Loucy (cell line): ENCODE measurements at regions not wholly inside any gene's neighbourhood (a gene's known extent, or its start where the extent isn't known, plus 50 kb on each side); places are given as distances from the start of the nearest gene placed in this dataset.

Source experiments
- H2AFZ ChIP-seq: fragments of 200-600 bp; sonication (generic); 2 replicates; pipeline ENCODE4 v1.6.0; 2016; ENCODE audit warnings: antibody characterized with exemption, mild to moderate bottlenecking, low read length, moderate library complexity
- H3F3A ChIP-seq: fragments of 200-600 bp; 2 replicates; pipeline ENCODE4 v1.6.0; 2016; ENCODE audit warnings: antibody characterized with exemption, low read depth, mild to moderate bottlenecking
- H3K27me3 ChIP-seq: fragments of 200-600 bp; sonication (generic); 2 replicates; pipeline ENCODE4 v1.6.1; 2014; ENCODE audit warnings: low read length, mild to moderate bottlenecking; ENCODE audit not compliant: insufficient read depth, poor library complexity, severe bottlenecking
- H3K36me3 ChIP-seq: fragments of 200-600 bp; sonication (generic); 2 replicates; pipeline ENCODE4 v1.6.1; 2016; ENCODE audit warnings: low read length; ENCODE audit not compliant: insufficient read depth
- H3K4me1 ChIP-seq: fragments of 200-600 bp; sonication (generic); 2 replicates; pipeline ENCODE4 v1.5.1; 2014; ENCODE audit warnings: low read length, mild to moderate bottlenecking; ENCODE audit not compliant: insufficient read depth, poor library complexity, severe bottlenecking
- H3K4me2 ChIP-seq: fragments of 200-600 bp; sonication (generic); 2 replicates; pipeline ENCODE4 v1.6.0; 2014; ENCODE audit warnings: antibody characterized with exemption, low read length, low read depth, mild to moderate bottlenecking; ENCODE audit not compliant: poor library complexity, severe bottlenecking
- H3K4me3 ChIP-seq: fragments of 200-600 bp; sonication (generic); 2 replicates; pipeline ENCODE4 v1.5.1; 2014; ENCODE audit warnings: low read length, mild to moderate bottlenecking, mixed read lengths; ENCODE audit not compliant: poor library complexity, severe bottlenecking
- H3K79me2 ChIP-seq: fragments of 200-600 bp; sonication (generic); 2 replicates; pipeline ENCODE4 v1.6.1; 2014; ENCODE audit warnings: low read length; ENCODE audit not compliant: insufficient read depth
- H3K9ac ChIP-seq: fragments of 200-600 bp; sonication (generic); 2 replicates; pipeline ENCODE4 v1.6.0; 2014; ENCODE audit warnings: mild to moderate bottlenecking, low read depth, low read length, moderate library complexity; ENCODE audit not compliant: poor library complexity, severe bottlenecking
- H3K9me2 ChIP-seq: fragments of 200-600 bp; sonication (generic); replicated peaks from 2 replicates; pipeline ENCODE4 v1.6.1; 2016; ENCODE audit warnings: low read depth, low read length, mixed read lengths
- H3K9me3 ChIP-seq: fragments of 200-600 bp; sonication (generic); 2 replicates; pipeline ENCODE4 v1.6.1; 2014; ENCODE audit warnings: mild to moderate bottlenecking, antibody characterized with exemption, low read length, low read depth; ENCODE audit not compliant: insufficient read depth
- H4K20me1 ChIP-seq: fragments of 200-600 bp; sonication (generic); 2 replicates; pipeline ENCODE4 v1.6.0; 2014; ENCODE audit warnings: antibody characterized with exemption, low read length, mild to moderate bottlenecking; ENCODE audit not compliant: insufficient read depth, poor library complexity, severe bottlenecking
- CTCF ChIP-seq: fragments of 200-600 bp; sonication (generic); conservative IDR thresholded peaks from 2 replicates; pipeline ENCODE4 v1.5.1; 2014; ENCODE audit warnings: mild to moderate bottlenecking, antibody characterized with exemption, low read length
- EZH2phosphoT487 ChIP-seq: fragments of 200-600 bp; IDR thresholded peaks from 2 replicates; pipeline ENCODE4 v1.6.1; 2018; ENCODE audit warnings: antibody characterized with exemption, mild to moderate bottlenecking, moderate library complexity, borderline replicate concordance

GRCh38 chr18:71673954-71674353 lies 870.2 kb downstream of the CBLN2 start:
- Histone ChIP-seq H3K4me2 (no peak overlapping the region), H3F3A (no peaks in the 10 kb centered on the region), H3K9ac (no peak overlapping the region), H3K9me2 (no peaks in the 10 kb centered on the region), H3K36me3 (no peaks in the 10 kb centered on the region), H3K4me1 (no peaks in the 10 kb centered on the region), H3K79me2 (no peaks in the 10 kb centered on the region), H3K9me3 (no peaks in the 10 kb centered on the region), H3K27me3 (no peaks in the 10 kb centered on the region), H3K4me3 (no peak overlapping the region), H2AFZ (no peak overlapping the region), H4K20me1 (no peaks in the 10 kb centered on the region)
- TF ChIP-seq EZH2phosphoT487, result no peak

GRCh38 chr18:71673498-71673897 lies 870.6 kb downstream of the CBLN2 start:
- no peaks in the 10 kb centered on the region for H3K27me3 ChIP-seq

GRCh38 chr18:71666481-71666880 lies 877.7 kb downstream of the CBLN2 start:
- Histone ChIP-seq H3K4me1 (no peaks in the 10 kb centered on the region), H3K4me3 (no peak overlapping the region), H3K9me3 (peaks cover 2% of the 10 kb centered on the region; the same call in 1 of the 2 replicates), H3K27me3 (no peaks in the 10 kb centered on the region), H3K9me2 (no peaks in the 10 kb centered on the region), H2AFZ (no peak overlapping the region), H3K9ac (no peak overlapping the region), H3K4me2 (no peak overlapping the region), H4K20me1 (no peaks in the 10 kb centered on the region), H3K36me3 (no peaks in the 10 kb centered on the region), H3F3A (no peaks in the 10 kb centered on the region), H3K79me2 (no peaks in the 10 kb centered on the region)
- no peak for TF ChIP-seq EZH2phosphoT487

More at GRCh38 chr18:71673498-71673897, 870.6 kb downstream of the CBLN2 start:
- Histone ChIP-seq H3K4me3 (no peak overlapping the region), H3K9ac (no peak overlapping the region), H4K20me1 (no peaks in the 10 kb centered on the region), H2AFZ (no peak overlapping the region), H3F3A (no peaks in the 10 kb centered on the region), H3K9me2 (no peaks in the 10 kb centered on the region), H3K9me3 (no peaks in the 10 kb centered on the region), H3K4me2 (no peak overlapping the region), H3K36me3 (no peaks in the 10 kb centered on the region), H3K79me2 (no peaks in the 10 kb centered on the region), H3K4me1 (no peaks in the 10 kb centered on the region)
- TF ChIP-seq CTCF (no peak), EZH2phosphoT487 (no peak)

GRCh38 chr18:71665131-71665530 lies 879.0 kb downstream of the CBLN2 start:
- no peak for TF ChIP-seq CTCF
- no peak for TF ChIP-seq EZH2phosphoT487
- Histone ChIP-seq H3K9me3 (peaks cover 2% of the 10 kb centered on the region; the same call in 1 of the 2 replicates), H3K27me3 (no peaks in the 10 kb centered on the region), H3K9ac (no peak overlapping the region), H3K4me3 (no peak overlapping the region), H2AFZ (no peak overlapping the region), H3K9me2 (no peaks in the 10 kb centered on the region), H3K4me2 (no peak overlapping the region), H4K20me1 (no peaks in the 10 kb centered on the region), H3F3A (no peaks in the 10 kb centered on the region), H3K36me3 (no peaks in the 10 kb centered on the region), H3K4me1 (no peaks in the 10 kb centered on the region), H3K79me2 (no peaks in the 10 kb centered on the region)
